ENCODE measurements at regions not wholly inside any gene's neighbourhood (a gene's known extent, or its start where the extent isn't known, plus 50 kb on each side); places are given as distances from the start of the nearest gene placed in this dataset.

- no peak overlapping the region for H3K9ac ChIP-seq (ENCODE audit: low read length)
- no peak overlapping the region for H3K4me2 ChIP-seq (ENCODE audit: low read length)
- no peaks in the 10 kb centered on the region for H3K79me1 ChIP-seq (ENCODE audit: low read length)
- WGBS (ENCODE audit: extremely low coverage, insufficient coverage, low lambda C conversion rate): no CpG with 5 or more reads among the region's 13 CpGs
- H3K18ac ChIP-seq (ENCODE audit: low read length): no peak overlapping the region
- H3K36me3 ChIP-seq (ENCODE audit: control insufficient read depth, insufficient read depth, low read length): no peaks in the 10 kb centered on the region
- H2AK5ac ChIP-seq (ENCODE audit: low read length): no peak overlapping the region
- no peaks in the 10 kb centered on the region for H3K79me2 ChIP-seq (ENCODE audit: control insufficient read depth, insufficient read depth, low read length)
- H3K27ac ChIP-seq (ENCODE audit: low read depth, low read length): no peak overlapping the region
- H3K4me1 ChIP-seq (ENCODE audit: control insufficient read depth, low read depth, low read length): no peaks in the 10 kb centered on the region
- H3K56ac ChIP-seq (ENCODE audit: low read length): no peak overlapping the region
- no peak overlapping the region for H2BK5ac ChIP-seq (ENCODE audit: low read length)
- H3K4me3 ChIP-seq (ENCODE audit: low read length): no peak overlapping the region
- no peak overlapping the region for H2BK120ac ChIP-seq (ENCODE audit: low read depth, low read length)
- no peak overlapping the region for H4K8ac ChIP-seq (ENCODE audit: low read depth, low read length)
- peak; percentile 7 for DNase-seq
- H3K23ac ChIP-seq (ENCODE audit: low read length): no peak overlapping the region
- no peak overlapping the region for H3K4ac ChIP-seq (ENCODE audit: low read depth, low read length)
- peaks cover 8% of the 10 kb centered on the region for H3K27me3 ChIP-seq (ENCODE audit: insufficient read depth, low read length, poor library complexity)
- no peak overlapping the region for H4K5ac ChIP-seq (ENCODE audit: low read length)
- no peak overlapping the region for H2BK15ac ChIP-seq (replicated peaks; ENCODE audit: low read depth)
Observed at GRCh38 chr22:22424210-22424800, 84.2 kb downstream of the ZNF280B start.

GRCh38 chr22:22424956-22425355, 83.6 kb downstream of the ZNF280B start:
- H4K8ac ChIP-seq (ENCODE audit: low read depth, low read length): no peak overlapping the region
- DNase-seq: no peak
- H3K56ac ChIP-seq (ENCODE audit: low read length): no peak overlapping the region
- no peak overlapping the region for H2AK5ac ChIP-seq (ENCODE audit: low read length)
- no peaks in the 10 kb centered on the region for H3K4me1 ChIP-seq (ENCODE audit: control insufficient read depth, low read depth, low read length)
- no peak overlapping the region for H4K5ac ChIP-seq (ENCODE audit: low read length)
- no peak overlapping the region for H3K4me3 ChIP-seq (ENCODE audit: low read length)
- no peak overlapping the region for H2BK5ac ChIP-seq (ENCODE audit: low read length)
- H3K27me3 ChIP-seq (ENCODE audit: insufficient read depth, low read length, poor library complexity): peaks cover 4% of the 10 kb centered on the region
- no peak overlapping the region for H3K18ac ChIP-seq (ENCODE audit: low read length)
- no peaks in the 10 kb centered on the region for H3K79me2 ChIP-seq (ENCODE audit: control insufficient read depth, insufficient read depth, low read length)
- H3K9ac ChIP-seq (ENCODE audit: low read length): no peak overlapping the region
- H3K4ac ChIP-seq (ENCODE audit: low read depth, low read length): no peak overlapping the region
- H3K23ac ChIP-seq (ENCODE audit: low read length): no peak overlapping the region
- WGBS (ENCODE audit: extremely low coverage, insufficient coverage, low lambda C conversion rate): no CpG with 5 or more reads among the region's 3 CpGs
- no peaks in the 10 kb centered on the region for H3K36me3 ChIP-seq (ENCODE audit: control insufficient read depth, insufficient read depth, low read length)
- no peak overlapping the region for H2BK15ac ChIP-seq (replicated peaks; ENCODE audit: low read depth)
- no peak overlapping the region for H3K4me2 ChIP-seq (ENCODE audit: low read length)
- H3K79me1 ChIP-seq (ENCODE audit: low read length): no peaks in the 10 kb centered on the region
- no peak overlapping the region for H3K27ac ChIP-seq (ENCODE audit: low read depth, low read length)
- no peak overlapping the region for H2BK120ac ChIP-seq (ENCODE audit: low read depth, low read length)

- H3K36me3 ChIP-seq (ENCODE audit: control insufficient read depth, insufficient read depth, low read length): no peaks in the 10 kb centered on the region
- WGBS (ENCODE audit: extremely low coverage, insufficient coverage, low lambda C conversion rate): no CpG with 5 or more reads among the region's 1 CpG
Observed at GRCh38 chr22:22425356-22425755, 83.2 kb downstream of the ZNF280B start.

GRCh38 chr22:22425783-22426624, 82.5 kb downstream of the ZNF280B start:
- Histone ChIP-seq H3K36me3 (ENCODE audit: control insufficient read depth, insufficient read depth, low read length) (no peaks in the 10 kb centered on the region), H2BK120ac (ENCODE audit: low read depth, low read length) (no peak overlapping the region), H4K8ac (ENCODE audit: low read depth, low read length) (no peak overlapping the region), H3K79me2 (ENCODE audit: control insufficient read depth, insufficient read depth, low read length) (no peaks in the 10 kb centered on the region), H3K18ac (ENCODE audit: low read length) (no peak overlapping the region), H3K4ac (ENCODE audit: low read depth, low read length) (no peak overlapping the region), H3K23ac (ENCODE audit: low read length) (no peak overlapping the region), H3K4me2 (ENCODE audit: low read length) (no peak overlapping the region), H2BK15ac (replicated peaks; ENCODE audit: low read depth) (no peak overlapping the region), H3K9ac (ENCODE audit: low read length) (no peak overlapping the region), H3K4me1 (ENCODE audit: control insufficient read depth, low read depth, low read length) (no peaks in the 10 kb centered on the region), H3K27me3 (ENCODE audit: insufficient read depth, low read length, poor library complexity) (no peaks in the 10 kb centered on the region), H3K27ac (ENCODE audit: low read depth, low read length) (no peak overlapping the region), H4K5ac (ENCODE audit: low read length) (no peak overlapping the region), H2AK5ac (ENCODE audit: low read length) (no peak overlapping the region), H3K4me3 (ENCODE audit: low read length) (no peak overlapping the region), H3K79me1 (ENCODE audit: low read length) (no peaks in the 10 kb centered on the region), H3K56ac (ENCODE audit: low read length) (no peak overlapping the region), H2BK5ac (ENCODE audit: low read length) (no peak overlapping the region)
- WGBS (ENCODE audit: extremely low coverage, insufficient coverage, low lambda C conversion rate): no CpG with 5 or more reads among the region's 8 CpGs
- no peak for DNase-seq

More at GRCh38 chr22:22425356-22425755, 83.2 kb downstream of the ZNF280B start:
- Histone ChIP-seq H3K79me2 (ENCODE audit: control insufficient read depth, insufficient read depth, low read length) (no peaks in the 10 kb centered on the region), H4K5ac (ENCODE audit: low read length) (no peak overlapping the region), H2BK15ac (replicated peaks; ENCODE audit: low read depth) (no peak overlapping the region), H3K4me1 (ENCODE audit: control insufficient read depth, low read depth, low read length) (no peaks in the 10 kb centered on the region), H3K18ac (ENCODE audit: low read length) (no peak overlapping the region), H2BK120ac (ENCODE audit: low read depth, low read length) (no peak overlapping the region), H3K4me3 (ENCODE audit: low read length) (no peak overlapping the region), H3K79me1 (ENCODE audit: low read length) (no peaks in the 10 kb centered on the region), H2AK5ac (ENCODE audit: low read length) (no peak overlapping the region), H4K8ac (ENCODE audit: low read depth, low read length) (no peak overlapping the region), H3K56ac (ENCODE audit: low read length) (no peak overlapping the region), H3K27me3 (ENCODE audit: insufficient read depth, low read length, poor library complexity) (peaks cover 1% of the 10 kb centered on the region), H3K9ac (ENCODE audit: low read length) (no peak overlapping the region), H3K4me2 (ENCODE audit: low read length) (no peak overlapping the region), H3K23ac (ENCODE audit: low read length) (no peak overlapping the region), H3K27ac (ENCODE audit: low read depth, low read length) (no peak overlapping the region), H3K4ac (ENCODE audit: low read depth, low read length) (no peak overlapping the region), H2BK5ac (ENCODE audit: low read length) (no peak overlapping the region)
- no peak for DNase-seq

- Histone ChIP-seq H2BK120ac (ENCODE audit: low read depth, low read length) (no peak overlapping the region), H2BK5ac (ENCODE audit: low read length) (no peak overlapping the region), H3K36me3 (ENCODE audit: control insufficient read depth, insufficient read depth, low read length) (no peaks in the 10 kb centered on the region), H3K9ac (ENCODE audit: low read length) (no peak overlapping the region), H3K79me2 (ENCODE audit: control insufficient read depth, insufficient read depth, low read length) (no peaks in the 10 kb centered on the region), H3K79me1 (ENCODE audit: low read length) (no peaks in the 10 kb centered on the region), H3K4ac (ENCODE audit: low read depth, low read length) (no peak overlapping the region), H4K5ac (ENCODE audit: low read length) (no peak overlapping the region), H3K56ac (ENCODE audit: low read length) (no peak overlapping the region), H3K23ac (ENCODE audit: low read length) (no peak overlapping the region), H3K27me3 (ENCODE audit: insufficient read depth, low read length, poor library complexity) (no peaks in the 10 kb centered on the region), H2BK15ac (replicated peaks; ENCODE audit: low read depth) (no peak overlapping the region), H3K4me3 (ENCODE audit: low read length) (no peak overlapping the region), H4K8ac (ENCODE audit: low read depth, low read length) (no peak overlapping the region), H3K18ac (ENCODE audit: low read length) (no peak overlapping the region), H2AK5ac (ENCODE audit: low read length) (no peak overlapping the region), H3K4me2 (ENCODE audit: low read length) (no peak overlapping the region), H3K4me1 (ENCODE audit: control insufficient read depth, low read depth, low read length) (no peaks in the 10 kb centered on the region), H3K27ac (ENCODE audit: low read depth, low read length) (no peak overlapping the region)
- no peak for DNase-seq
- no CpG with 5 or more reads among the region's 4 CpGs for WGBS (ENCODE audit: extremely low coverage, insufficient coverage, low lambda C conversion rate)
Observed at GRCh38 chr22:22427542-22428065, 80.9 kb downstream of the ZNF280B start.
